ENCODE measurements at regions not wholly inside any gene's neighbourhood (a gene's known extent, or its start where the extent isn't known, plus 50 kb on each side); places are given as distances from the start of the nearest gene placed in this dataset.

DNA sequence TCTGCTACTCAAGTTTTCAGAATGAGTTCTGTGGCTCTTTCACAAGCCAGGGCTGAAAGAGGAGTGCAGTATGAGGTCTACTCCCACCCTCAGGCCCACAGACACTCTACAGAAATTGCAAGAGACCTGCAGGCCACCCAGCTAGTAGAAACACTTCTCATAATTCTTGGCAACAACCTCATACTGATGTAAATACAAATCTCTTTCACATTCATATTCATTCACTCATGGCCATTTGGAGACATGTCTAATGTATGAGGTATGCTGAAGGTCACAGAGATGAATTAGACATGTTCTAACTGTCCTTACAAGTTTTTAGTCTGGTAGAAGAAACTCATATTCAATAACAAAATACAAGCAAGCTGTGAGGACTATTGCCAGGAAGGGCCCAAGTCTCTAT lies 83.8 kb upstream of the KLHL29 start:
- Histone ChIP-seq H3K9me2 (replicated peaks; ENCODE audit: control insufficient read depth, low read length) (no peaks in the 10 kb centered on the region), H3K4me3 (ENCODE audit: low read length) (no peak overlapping the region), H3K79me2 (ENCODE audit: control insufficient read depth, low read length) (no peaks in the 10 kb centered on the region), H3K27me3 (ENCODE audit: control insufficient read depth, low read length) (no peaks in the 10 kb centered on the region), H3K4me2 (ENCODE audit: low read length) (no peak overlapping the region), H3K4me1 (ENCODE audit: control insufficient read depth, low read length) (no peaks in the 10 kb centered on the region), H3K27ac (ENCODE audit: low read depth, low read length) (no peak overlapping the region), H3K36me3 (ENCODE audit: control insufficient read depth, low read length) (no peaks in the 10 kb centered on the region), H4K20me1 (ENCODE audit: control insufficient read depth, insufficient read depth, low read depth, low read length) (no peaks in the 10 kb centered on the region), H3K9me3 (ENCODE audit: control insufficient read depth, insufficient read depth, low read length) (no peaks in the 10 kb centered on the region), H3F3A (ENCODE audit: control insufficient read depth, insufficient read depth) (no peaks in the 10 kb centered on the region)
- TF ChIP-seq, protein P1, sequence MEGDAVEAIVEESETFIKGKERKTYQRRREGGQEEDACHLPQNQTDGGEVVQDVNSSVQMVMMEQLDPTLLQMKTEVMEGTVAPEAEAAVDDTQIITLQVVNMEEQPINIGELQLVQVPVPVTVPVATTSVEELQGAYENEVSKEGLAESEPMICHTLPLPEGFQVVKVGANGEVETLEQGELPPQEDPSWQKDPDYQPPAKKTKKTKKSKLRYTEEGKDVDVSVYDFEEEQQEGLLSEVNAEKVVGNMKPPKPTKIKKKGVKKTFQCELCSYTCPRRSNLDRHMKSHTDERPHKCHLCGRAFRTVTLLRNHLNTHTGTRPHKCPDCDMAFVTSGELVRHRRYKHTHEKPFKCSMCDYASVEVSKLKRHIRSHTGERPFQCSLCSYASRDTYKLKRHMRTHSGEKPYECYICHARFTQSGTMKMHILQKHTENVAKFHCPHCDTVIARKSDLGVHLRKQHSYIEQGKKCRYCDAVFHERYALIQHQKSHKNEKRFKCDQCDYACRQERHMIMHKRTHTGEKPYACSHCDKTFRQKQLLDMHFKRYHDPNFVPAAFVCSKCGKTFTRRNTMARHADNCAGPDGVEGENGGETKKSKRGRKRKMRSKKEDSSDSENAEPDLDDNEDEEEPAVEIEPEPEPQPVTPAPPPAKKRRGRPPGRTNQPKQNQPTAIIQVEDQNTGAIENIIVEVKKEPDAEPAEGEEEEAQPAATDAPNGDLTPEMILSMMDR (IDR thresholded peaks at IDR 0.05; ENCODE audit: low read depth, low read length, poor library complexity, severe bottlenecking): no peak
- no peak for TF ChIP-seq EZH2phosphoT487 (IDR thresholded peaks at IDR 0.05; ENCODE audit: borderline replicate concordance, low read length)

DNA sequence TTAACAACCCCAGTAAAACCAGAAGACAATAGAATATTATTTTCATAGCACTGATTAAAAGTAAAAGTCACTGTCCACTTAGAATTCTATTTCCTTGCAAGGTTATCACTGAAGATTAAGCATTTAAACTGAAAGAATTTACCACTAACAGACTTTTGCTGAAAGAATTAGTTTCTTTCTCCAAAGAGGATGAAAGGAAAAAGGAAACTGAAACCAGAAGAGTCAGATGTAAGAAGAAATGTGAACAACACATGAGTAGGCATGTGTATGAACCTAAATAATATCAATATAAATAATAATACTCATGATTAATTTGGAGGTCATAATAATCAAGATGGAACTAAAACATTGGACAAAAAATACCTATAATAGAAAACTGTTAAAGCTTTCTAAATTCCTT lies 82.4 kb upstream of the KLHL29 start:
- H4K20me1 ChIP-seq (ENCODE audit: control insufficient read depth, insufficient read depth, low read depth, low read length): no peaks in the 10 kb centered on the region
- H3K27ac ChIP-seq (ENCODE audit: low read depth, low read length): no peak overlapping the region
- no peaks in the 10 kb centered on the region for H3K27me3 ChIP-seq (ENCODE audit: control insufficient read depth, low read length)
- H3F3A ChIP-seq (ENCODE audit: control insufficient read depth, insufficient read depth): no peaks in the 10 kb centered on the region
- TF ChIP-seq, protein P1 (IDR thresholded peaks at IDR 0.05; ENCODE audit: low read depth, low read length, poor library complexity, severe bottlenecking): no peak
- no peak for TF ChIP-seq EZH2phosphoT487 (IDR thresholded peaks at IDR 0.05; ENCODE audit: borderline replicate concordance, low read length)
- H3K79me2 ChIP-seq (ENCODE audit: control insufficient read depth, low read length): no peaks in the 10 kb centered on the region
- no peak overlapping the region for H3K4me2 ChIP-seq (ENCODE audit: low read length)
- H3K4me3 ChIP-seq (ENCODE audit: low read length): no peak overlapping the region
- H3K4me1 ChIP-seq (ENCODE audit: control insufficient read depth, low read length): no peaks in the 10 kb centered on the region
- no peaks in the 10 kb centered on the region for H3K36me3 ChIP-seq (ENCODE audit: control insufficient read depth, low read length)
- no peaks in the 10 kb centered on the region for H3K9me3 ChIP-seq (ENCODE audit: control insufficient read depth, insufficient read depth, low read length)
- H3K9me2 ChIP-seq (replicated peaks; ENCODE audit: control insufficient read depth, low read length): no peaks in the 10 kb centered on the region

DNA sequence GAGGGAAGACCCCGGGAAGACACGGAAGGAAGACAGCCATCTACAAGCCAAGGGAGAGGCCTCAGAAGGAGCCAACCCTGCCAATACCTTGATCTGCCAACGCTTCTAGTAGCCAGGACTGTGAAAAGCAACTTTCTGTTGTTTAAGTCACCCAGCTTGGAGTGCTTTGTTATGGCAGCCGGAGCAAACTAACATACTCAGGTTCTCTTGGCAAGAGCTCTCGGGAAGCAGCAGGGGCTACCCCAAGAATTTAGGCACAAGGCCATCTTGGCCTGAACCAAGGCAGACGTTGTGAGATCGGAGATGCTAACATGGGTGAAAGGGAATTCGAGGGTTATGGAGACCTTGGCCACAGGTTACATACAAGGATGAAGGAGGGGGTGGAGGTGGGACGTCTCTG lies 78.6 kb upstream of the KLHL29 start:
- Histone ChIP-seq H3K36me3 (ENCODE audit: control insufficient read depth, low read length) (no peaks in the 10 kb centered on the region), H3K9me3 (ENCODE audit: control insufficient read depth, insufficient read depth, low read length) (no peaks in the 10 kb centered on the region), H3K27me3 (ENCODE audit: control insufficient read depth, low read length) (no peaks in the 10 kb centered on the region), H3K79me2 (ENCODE audit: control insufficient read depth, low read length) (no peaks in the 10 kb centered on the region), H3F3A (ENCODE audit: control insufficient read depth, insufficient read depth) (no peaks in the 10 kb centered on the region), H3K4me2 (ENCODE audit: low read length) (no peak overlapping the region), H3K27ac (ENCODE audit: low read depth, low read length) (no peak overlapping the region), H4K20me1 (ENCODE audit: control insufficient read depth, insufficient read depth, low read depth, low read length) (no peaks in the 10 kb centered on the region), H3K4me3 (ENCODE audit: low read length) (no peak overlapping the region), H3K4me1 (ENCODE audit: control insufficient read depth, low read length) (no peaks in the 10 kb centered on the region), H3K9me2 (replicated peaks; ENCODE audit: control insufficient read depth, low read length) (no peaks in the 10 kb centered on the region)
- TF ChIP-seq EZH2phosphoT487 (IDR thresholded peaks at IDR 0.05; ENCODE audit: borderline replicate concordance, low read length): no peak
- TF ChIP-seq, protein P1 (IDR thresholded peaks at IDR 0.05; ENCODE audit: low read depth, low read length, poor library complexity, severe bottlenecking): no peak

DNA sequence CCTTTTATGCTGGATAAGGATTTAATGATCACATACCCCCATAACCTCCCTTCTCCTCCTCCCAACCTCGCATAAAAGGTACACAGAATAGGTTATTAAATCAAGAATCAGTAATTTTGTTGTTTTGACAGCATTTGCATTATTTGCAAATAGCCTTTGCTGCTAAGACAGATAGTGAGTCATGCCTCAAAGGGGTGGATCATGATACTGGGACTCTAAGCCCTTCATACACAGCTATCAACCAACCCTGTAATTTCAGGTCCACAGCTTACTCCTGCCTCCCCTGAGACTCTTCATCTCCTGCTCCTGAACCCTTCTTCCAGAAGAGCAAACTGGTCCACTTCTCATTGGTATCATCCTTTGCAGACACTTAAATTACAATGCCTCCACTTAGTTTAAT lies 73.8 kb upstream of the KLHL29 start:
- Histone ChIP-seq H3K36me3 (ENCODE audit: control insufficient read depth, low read length) (no peaks in the 10 kb centered on the region), H3K79me2 (ENCODE audit: control insufficient read depth, low read length) (no peaks in the 10 kb centered on the region), H3K9me3 (ENCODE audit: control insufficient read depth, insufficient read depth, low read length) (no peaks in the 10 kb centered on the region), H4K20me1 (ENCODE audit: control insufficient read depth, insufficient read depth, low read depth, low read length) (no peaks in the 10 kb centered on the region), H3K27ac (ENCODE audit: low read depth, low read length) (no peak overlapping the region), H3F3A (ENCODE audit: control insufficient read depth, insufficient read depth) (no peaks in the 10 kb centered on the region), H3K27me3 (ENCODE audit: control insufficient read depth, low read length) (no peaks in the 10 kb centered on the region), H3K4me3 (ENCODE audit: low read length) (no peak overlapping the region), H3K9me2 (replicated peaks; ENCODE audit: control insufficient read depth, low read length) (no peaks in the 10 kb centered on the region), H3K4me1 (ENCODE audit: control insufficient read depth, low read length) (no peaks in the 10 kb centered on the region), H3K4me2 (ENCODE audit: low read length) (no peak overlapping the region)
- no peak for TF ChIP-seq EZH2phosphoT487 (IDR thresholded peaks at IDR 0.05; ENCODE audit: borderline replicate concordance, low read length)
- TF ChIP-seq, protein P1 (IDR thresholded peaks at IDR 0.05; ENCODE audit: low read depth, low read length, poor library complexity, severe bottlenecking): no peak
